Ovary (tissue), 7 donors: ENCODE measurements at regions not wholly inside any gene's neighbourhood (a gene's known extent, or its start where the extent isn't known, plus 50 kb on each side); places are given as distances from the start of the nearest gene placed in this dataset.

Source experiments
- DNase-seq, 5 donors: peaks; one replicate each; pipeline ENCODE4 v3.0.0-alpha.2; 2019 to 2020
- H3K27ac ChIP-seq, 2 donors: fragments of 200-600 bp; one replicate each; pipeline versions ENCODE4 v1.5.1 to v1.8.0; 2019 to 2022
- H3K27me3 ChIP-seq: fragments of 200-600 bp; one replicate; pipeline ENCODE4 v1.8.0; 2022
- H3K36me3 ChIP-seq: fragments of 200-600 bp; sonication (generic); one replicate; pipeline ENCODE4 v1.5.1; 2019
- H3K4me1 ChIP-seq: one replicate; pipeline ENCODE4 v1.8.1; 2013; ENCODE audit warnings: mild to moderate bottlenecking, moderate library complexity; ENCODE audit not compliant: insufficient read depth
- H3K4me3 ChIP-seq: fragments of 200-600 bp; sonication (generic); one replicate; pipeline ENCODE4 v1.5.1; 2017
- H3K9me3 ChIP-seq, 2 donors: fragments of 200-600 bp in 1 of 2; sonication (generic) in 1 of 2; one replicate each; pipeline versions ENCODE4 v1.5.1 to v1.8.1; 2013 to 2019; ENCODE audit warnings: mild to moderate bottlenecking in 1 of 2, moderate library complexity in 1 of 2
- EP300 ChIP-seq: sonication (generic); formaldehyde crosslinking; IDR thresholded peaks from one replicate; pipeline ENCODE4 v1.6.1; 2017; ENCODE audit warnings: antibody characterized with exemption
- POLR2A ChIP-seq: fragments of 450-650 bp; IDR thresholded peaks from one replicate; pipeline ENCODE4 v1.6.1; 2017; ENCODE audit warnings: antibody characterized with exemption, mild to moderate bottlenecking, moderate library complexity
- WGBS, 3 donors: extraction: QIAGEN DNeasy Blood & Tissue Kit in 1 of 3; methylation state at CpG; one replicate each; pipeline versions ENCODE4 v1.1.5 to v1.1.7; 2013 to 2017; 5-methylcytosine and 5-hydroxymethylcytosine counted together
- intact Hi-C, 4 donors: fragments of 100-400 bp; cut with DNase I; formaldehyde crosslinking; loops; one replicate each; pipeline versions ENCODE4 v1.11.0 to v1.15.1; 2022 to 2023
- TF ChIP-seq, protein P1 (sequence below), 3 donors: fragments of 450-650 bp in 2 of 3; fragments of 200-600 bp in 1 of 3; IDR thresholded peaks; one replicate each; pipeline versions ENCODE4 v1.5.1 to v1.8.0; 2016 to 2022; ENCODE audit warnings: antibody characterized with exemption in 3 of 3, mild to moderate bottlenecking in 1 of 3
- donor health status: DM: no; HTN: no; CAD: no; lungs with moderate emphysema.
- donor health status: DM: no; HTN: no; CAD: no.
- donor health status: Bipolar disorder and iron deficiency.
- donor health status: DM: no; HTN: no; CAD: no.
- donor health status: DM: yes; HTN: yes; CAD: no.

DNA sequence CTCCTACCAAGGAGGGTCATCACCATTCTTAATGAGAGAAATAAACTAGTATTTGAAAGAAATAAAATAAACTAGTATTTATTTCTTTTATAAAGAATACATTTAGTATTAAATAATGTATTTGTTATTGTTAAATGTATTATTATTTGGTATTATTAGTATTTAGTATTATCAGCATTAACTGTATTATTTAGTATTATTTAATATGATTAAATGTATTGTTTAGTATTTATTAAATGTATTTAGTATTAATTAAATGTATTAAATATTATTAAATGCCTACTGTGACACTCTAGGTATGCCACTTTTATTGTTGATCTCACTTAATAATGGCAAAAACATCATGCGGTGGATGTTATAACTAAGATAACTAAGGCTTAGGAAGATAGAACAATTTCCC is 353.6 kb upstream of the MAP2 start:
- no peaks in the 10 kb centered on the region for H3K27me3 ChIP-seq
- intact Hi-C loops = no loop called here
- no peak overlapping the region for H3K27ac ChIP-seq
- H3K4me1 ChIP-seq = no peaks in the 10 kb centered on the region
- TF ChIP-seq EP300 = no peak
- TF ChIP-seq, protein P1, sequence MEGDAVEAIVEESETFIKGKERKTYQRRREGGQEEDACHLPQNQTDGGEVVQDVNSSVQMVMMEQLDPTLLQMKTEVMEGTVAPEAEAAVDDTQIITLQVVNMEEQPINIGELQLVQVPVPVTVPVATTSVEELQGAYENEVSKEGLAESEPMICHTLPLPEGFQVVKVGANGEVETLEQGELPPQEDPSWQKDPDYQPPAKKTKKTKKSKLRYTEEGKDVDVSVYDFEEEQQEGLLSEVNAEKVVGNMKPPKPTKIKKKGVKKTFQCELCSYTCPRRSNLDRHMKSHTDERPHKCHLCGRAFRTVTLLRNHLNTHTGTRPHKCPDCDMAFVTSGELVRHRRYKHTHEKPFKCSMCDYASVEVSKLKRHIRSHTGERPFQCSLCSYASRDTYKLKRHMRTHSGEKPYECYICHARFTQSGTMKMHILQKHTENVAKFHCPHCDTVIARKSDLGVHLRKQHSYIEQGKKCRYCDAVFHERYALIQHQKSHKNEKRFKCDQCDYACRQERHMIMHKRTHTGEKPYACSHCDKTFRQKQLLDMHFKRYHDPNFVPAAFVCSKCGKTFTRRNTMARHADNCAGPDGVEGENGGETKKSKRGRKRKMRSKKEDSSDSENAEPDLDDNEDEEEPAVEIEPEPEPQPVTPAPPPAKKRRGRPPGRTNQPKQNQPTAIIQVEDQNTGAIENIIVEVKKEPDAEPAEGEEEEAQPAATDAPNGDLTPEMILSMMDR (IDR thresholded peaks at IDR 0.05) = no peak
- TF ChIP-seq POLR2A = no peak
- WGBS, 3 donors = 83 to 97% (median 84%) methylated on average over 1 of the region's 1 CpG
- no peak for DNase-seq
- no peaks in the 10 kb centered on the region for H3K36me3 ChIP-seq
- no peaks in the 10 kb centered on the region for H3K9me3 ChIP-seq
- H3K4me3 ChIP-seq = no peak overlapping the region

DNA sequence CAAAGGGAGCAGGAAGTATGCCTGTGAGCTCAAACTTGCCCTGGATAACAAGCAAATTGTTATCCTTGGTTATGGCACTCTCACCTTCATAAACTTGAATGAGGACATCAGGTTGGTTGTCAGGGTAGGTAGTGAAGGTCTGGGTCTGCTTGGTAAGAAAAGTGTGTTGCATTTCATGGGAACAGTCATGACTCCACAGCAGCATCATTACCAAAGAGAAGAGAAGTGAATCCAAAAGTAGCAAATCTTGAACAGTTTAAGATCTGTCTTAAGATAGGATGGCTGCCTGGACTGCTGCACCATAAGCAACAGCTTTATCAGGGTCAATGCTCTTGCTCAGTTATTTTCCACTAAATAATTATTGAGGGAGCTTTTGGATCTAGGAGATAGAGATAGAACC is 350.7 kb upstream of the MAP2 start:
- H3K4me3 ChIP-seq = no peak overlapping the region
- no peak for TF ChIP-seq EP300
- TF ChIP-seq, protein P1 (IDR thresholded peaks at IDR 0.05) = no peak
- TF ChIP-seq POLR2A = no peak
- H3K36me3 ChIP-seq = no peaks in the 10 kb centered on the region
- H3K4me1 ChIP-seq = no peaks in the 10 kb centered on the region
- no peak overlapping the region for H3K27ac ChIP-seq
- H3K27me3 ChIP-seq = no peaks in the 10 kb centered on the region
- no peaks in the 10 kb centered on the region for H3K9me3 ChIP-seq
- intact Hi-C loops = no loop called here
- no peak for DNase-seq

- Histone ChIP-seq H3K4me1 (no peaks in the 10 kb centered on the region), H3K27me3 (no peaks in the 10 kb centered on the region), H3K36me3 (no peaks in the 10 kb centered on the region), H3K9me3 (no peaks in the 10 kb centered on the region), H3K27ac (no peak overlapping the region), H3K4me3 (no peak overlapping the region)
- no peak for DNase-seq
- TF ChIP-seq, protein P1 (IDR thresholded peaks at IDR 0.05) = no peak
- TF ChIP-seq POLR2A (no peak), EP300 (no peak)
- WGBS, 3 donors = 89 to 93% (median 91%) methylated on average over 3 of the region's 3 CpGs
- intact Hi-C loops = no loop called here
Measured at GRCh38 chr2:209074711-209075110, 349.1 kb upstream of the MAP2 start.

- intact Hi-C loops = no loop called here
- DNase-seq = no peak
- 69 to 80% (median 76%) methylated on average over 1 of the region's 1 CpG for WGBS, 3 donors
- Histone ChIP-seq H3K36me3 (no peaks in the 10 kb centered on the region), H3K9me3 (no peaks in the 10 kb centered on the region), H3K4me3 (no peak overlapping the region), H3K27ac (no peak overlapping the region), H3K27me3 (no peaks in the 10 kb centered on the region), H3K4me1 (no peaks in the 10 kb centered on the region)
- TF ChIP-seq, protein P1 (IDR thresholded peaks at IDR 0.05) = no peak
- TF ChIP-seq POLR2A (no peak), EP300 (no peak)
Measured at GRCh38 chr2:209076151-209076550, 347.7 kb upstream of the MAP2 start.

- Histone ChIP-seq H3K9me3 (no peaks in the 10 kb centered on the region), H3K4me3 (no peak overlapping the region), H3K27ac (no peak overlapping the region), H3K36me3 (no peaks in the 10 kb centered on the region), H3K4me1 (no peaks in the 10 kb centered on the region), H3K27me3 (no peaks in the 10 kb centered on the region)
- WGBS, 3 donors = 85 to 86% (median 85%) methylated on average over 3 of the region's 3 CpGs
- DNase-seq = no peak
- intact Hi-C loops = no loop called here
- TF ChIP-seq, protein P1 (IDR thresholded peaks at IDR 0.05) = no peak
- no peak for TF ChIP-seq POLR2A
Measured at GRCh38 chr2:209086761-209087160, 337.1 kb upstream of the MAP2 start.
